ENCODE measurements at regions not wholly inside any gene's neighbourhood (a gene's known extent, or its start where the extent isn't known, plus 50 kb on each side); places are given as distances from the start of the nearest gene placed in this dataset.

DNA sequence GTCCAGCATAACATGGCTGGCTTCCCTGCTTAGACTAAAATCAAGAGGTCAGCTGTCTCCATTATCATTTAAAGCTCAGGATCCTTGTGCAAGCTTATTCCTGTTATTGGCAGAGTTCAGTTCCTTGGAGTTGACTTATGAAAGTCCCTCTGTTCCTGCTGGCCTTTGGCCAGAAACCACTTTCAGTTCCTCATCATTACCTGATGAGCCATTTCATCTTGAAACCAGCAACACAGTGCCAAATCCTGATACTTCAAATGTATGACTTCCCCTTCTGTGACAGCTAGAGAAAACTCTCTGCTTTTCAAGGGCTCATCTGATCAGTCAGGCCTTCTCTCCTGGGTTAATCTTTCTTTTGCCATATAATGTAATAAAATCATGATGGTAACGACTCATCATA lies 110.6 kb upstream of the FSTL5 start:
- TF ChIP-seq CTCF (IDR thresholded peaks at IDR 0.05) (no peak), POLR2A (IDR thresholded peaks at IDR 0.05) (no peak), EP300 (IDR thresholded peaks at IDR 0.05) (no peak)
